HG02798 (cell line): ENCODE measurements at regions not wholly inside any gene's neighbourhood (a gene's known extent, or its start where the extent isn't known, plus 50 kb on each side); places are given as distances from the start of the nearest gene placed in this dataset.
"Not testable (repeated sequence)": the region's sequence is repeated elsewhere in the genome, so short reads cannot be mapped to it uniquely, and the experiment has no call there.

ENCODE experiments used
- ATAC-seq: cut with Tn5 transposase; IDR thresholded peaks from one replicate; pipeline ENCODE4 v1.9.1; 2021; ENCODE audit warnings: mild to moderate bottlenecking; ENCODE audit not compliant: unreplicated experiment, poor library complexity

DNA sequence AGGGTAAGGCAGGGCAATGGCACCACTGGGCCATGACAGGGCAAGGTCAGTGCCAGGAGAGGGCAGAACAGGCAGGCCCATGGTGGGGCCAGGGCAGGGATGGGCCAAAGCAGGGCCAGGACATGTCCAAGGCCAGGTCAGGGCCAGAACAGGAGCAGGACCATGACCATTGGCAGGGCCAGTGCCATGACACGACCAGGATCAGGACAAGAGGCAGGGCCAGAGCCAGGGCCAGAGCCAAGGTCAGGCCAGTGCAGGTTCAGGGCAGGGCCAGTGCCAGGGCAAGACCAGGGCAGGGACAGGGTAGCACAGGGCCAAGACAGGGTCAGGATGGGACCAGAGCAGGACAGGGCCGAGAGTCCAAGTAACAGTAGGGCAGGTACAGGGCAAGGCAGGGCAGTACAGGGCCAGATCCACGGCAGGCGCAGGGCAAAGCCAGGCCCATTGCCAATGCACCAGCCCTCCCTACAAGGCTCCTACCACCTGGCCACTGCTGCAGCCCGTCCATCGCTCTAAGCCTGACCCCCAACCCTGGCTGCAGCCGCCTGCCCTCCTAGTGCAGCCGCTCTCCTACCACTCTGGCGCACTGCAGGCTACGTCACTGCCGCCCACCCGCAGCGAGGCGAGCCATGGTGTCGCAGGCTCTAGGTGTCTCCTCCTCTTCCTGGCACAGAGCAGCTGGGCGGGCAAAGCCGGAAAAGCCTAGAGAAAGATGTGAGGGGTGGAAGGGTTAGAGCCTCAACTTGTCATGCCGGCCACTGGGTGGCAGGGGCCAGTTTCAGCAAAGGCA lies 2876.3 kb downstream of the RPIA start:
- not testable (repeated sequence) for ATAC-seq

DNA sequence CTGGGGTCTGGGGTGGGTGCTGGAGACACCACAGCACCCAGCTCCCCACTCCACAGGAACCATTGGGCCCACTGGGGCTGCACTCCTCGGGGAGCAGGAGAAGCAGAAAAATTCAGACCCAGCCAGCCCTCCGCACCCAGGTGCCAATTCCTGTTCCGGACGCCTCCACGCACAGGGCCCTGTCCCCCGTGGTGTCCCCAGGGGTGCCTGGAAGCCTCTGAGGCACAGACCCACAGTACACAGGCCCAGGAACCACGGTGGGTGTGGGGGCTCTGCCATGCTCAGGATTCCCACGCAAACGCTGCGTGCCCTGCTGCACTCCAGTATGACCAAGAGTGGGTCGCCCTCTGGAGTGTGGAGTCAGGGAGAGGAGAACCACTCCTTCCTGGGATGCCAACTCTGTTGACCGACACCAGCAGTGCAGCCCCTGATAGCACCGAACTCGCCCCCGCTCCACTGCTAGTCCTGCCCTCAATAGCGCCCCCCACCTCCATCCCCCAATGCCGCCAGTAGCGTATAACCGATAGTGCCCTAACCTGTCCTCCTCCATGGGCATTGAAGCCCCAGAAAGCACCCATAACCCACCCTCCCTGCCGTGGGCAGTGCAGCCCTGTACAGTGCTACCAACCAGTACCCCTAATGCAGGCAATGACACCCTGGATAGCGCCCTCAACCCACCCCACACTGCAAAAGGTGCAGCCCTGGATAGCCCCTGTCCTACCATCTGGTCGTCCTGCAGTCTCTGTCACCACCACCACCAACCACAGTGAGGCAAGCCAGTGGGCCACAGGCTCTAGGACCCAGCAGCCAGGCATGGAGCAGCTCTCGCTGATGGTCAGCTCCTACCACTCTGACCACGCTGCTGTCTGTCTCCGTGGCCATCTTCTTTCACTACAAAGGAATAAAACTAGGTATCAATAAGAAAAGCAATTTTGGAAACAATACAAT lies 2877.2 kb downstream of the RPIA start:
- ATAC-seq, result not testable (repeated sequence)

DNA sequence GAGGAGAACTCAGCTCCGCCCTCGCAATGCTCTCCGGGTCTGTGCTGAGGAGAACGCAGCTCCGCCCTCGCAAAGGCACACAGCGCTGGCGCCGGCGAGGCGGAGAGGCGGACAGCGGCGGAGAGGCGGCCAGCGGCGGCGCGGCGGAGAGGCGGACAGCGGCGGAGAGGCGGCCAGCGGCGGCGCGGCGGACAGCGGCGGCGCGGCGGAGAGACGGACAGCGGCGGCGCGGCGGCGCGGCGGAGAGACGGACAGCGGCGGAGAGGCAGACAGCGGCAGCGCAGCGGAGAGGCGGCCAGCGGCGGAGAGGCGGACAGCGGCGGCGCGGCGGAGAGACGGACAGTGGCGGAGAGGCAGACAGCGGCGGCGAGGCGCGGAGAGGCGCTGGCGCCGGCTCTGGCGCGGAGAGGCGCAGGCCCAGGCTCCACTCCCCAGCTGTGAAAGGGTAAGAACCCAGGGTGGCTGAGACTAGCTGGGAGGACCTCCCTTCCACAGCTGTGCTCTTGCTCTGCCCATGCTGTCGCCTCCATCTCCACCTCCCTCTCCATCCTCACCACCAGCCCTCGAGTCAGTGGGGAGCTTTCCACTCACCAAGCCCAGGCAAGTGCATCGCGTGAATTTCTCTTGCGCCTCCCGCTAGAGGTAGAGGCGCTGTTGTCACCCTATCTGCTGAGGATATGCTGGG lies 2879.9 kb downstream of the RPIA start:
- ATAC-seq, result not testable (repeated sequence)

DNA sequence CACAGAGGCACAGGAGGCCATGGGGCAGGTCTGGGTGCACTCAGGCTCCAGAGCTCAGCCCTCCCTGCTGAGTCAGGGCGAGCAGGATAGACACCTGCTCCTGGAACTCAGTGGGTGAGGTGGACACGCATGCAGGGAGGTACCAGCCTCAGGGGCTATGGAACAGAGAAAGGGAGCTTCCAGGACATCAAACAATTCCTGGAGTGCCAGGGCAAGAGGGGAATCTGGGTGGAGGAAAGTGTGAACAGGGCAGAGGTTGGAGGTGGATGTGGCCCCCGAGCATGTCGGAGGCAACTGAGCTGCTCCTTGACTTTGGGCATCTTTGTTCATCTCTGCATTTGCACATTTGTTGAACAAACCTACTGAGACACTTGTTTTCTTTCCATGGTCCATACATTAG lies 2881.5 kb downstream of the RPIA start:
- not testable (repeated sequence) for ATAC-seq

DNA sequence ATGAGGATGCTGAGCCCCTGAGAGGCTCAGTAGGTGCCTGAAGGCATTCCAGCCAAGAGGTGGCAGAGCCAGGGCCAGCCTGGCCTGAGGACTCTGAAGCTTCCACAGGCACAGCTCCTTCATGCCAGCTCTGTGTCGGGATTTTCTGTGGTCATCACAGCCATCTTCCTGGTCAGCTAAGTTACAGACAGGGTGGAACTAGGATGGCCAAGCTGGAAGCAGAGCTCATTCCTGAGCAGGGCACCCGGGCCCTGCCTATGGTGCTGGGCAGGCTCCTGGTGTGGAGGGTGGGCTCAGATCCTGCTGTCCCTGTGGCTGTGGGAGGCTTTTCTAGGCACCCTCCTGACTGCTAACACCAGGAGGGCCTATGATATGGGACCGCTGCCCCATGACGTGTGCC lies 2882.3 kb downstream of the RPIA start:
- ATAC-seq, result not testable (repeated sequence)

DNA sequence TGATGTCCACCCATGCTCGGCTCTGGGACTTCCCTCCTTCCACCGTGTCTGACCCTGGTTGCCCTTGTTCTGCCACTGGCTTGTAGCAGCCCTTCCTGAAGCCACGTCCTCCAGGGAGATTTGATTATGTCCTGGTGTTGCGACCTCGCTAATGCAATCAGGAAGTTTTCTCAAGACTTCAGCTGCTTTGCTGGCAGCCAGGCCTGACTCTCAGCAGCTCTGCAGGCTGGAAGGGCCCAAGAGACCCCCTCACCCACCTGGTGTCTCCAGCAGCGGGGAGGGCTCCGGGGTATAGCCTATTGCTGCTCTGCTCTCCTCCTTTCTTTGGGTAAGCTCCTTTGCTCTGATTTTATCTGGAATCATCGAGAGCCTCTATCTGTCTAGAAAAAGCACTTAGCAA lies 2882.8 kb downstream of the RPIA start:
- not testable (repeated sequence) for ATAC-seq

DNA sequence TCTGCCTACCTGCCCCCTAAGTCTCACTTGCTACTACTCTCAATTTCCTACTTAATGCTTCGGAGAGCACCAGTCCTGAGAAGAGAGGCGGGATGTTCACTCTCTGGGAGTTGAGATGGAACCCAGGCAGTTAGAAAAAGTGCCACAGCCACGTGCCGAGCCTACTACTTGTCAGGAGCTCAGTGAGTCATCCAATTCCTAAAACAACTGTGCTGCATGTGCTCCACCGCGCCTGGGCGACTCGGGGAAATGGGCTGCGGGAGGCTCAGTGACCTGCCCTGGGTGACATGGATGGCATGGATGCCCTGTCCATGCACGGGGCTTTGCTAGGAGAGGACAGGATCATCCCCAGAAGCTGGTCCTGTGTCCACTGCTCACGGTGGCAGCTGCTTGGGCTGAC lies 2884.2 kb downstream of the RPIA start:
- not testable (repeated sequence) for ATAC-seq

DNA sequence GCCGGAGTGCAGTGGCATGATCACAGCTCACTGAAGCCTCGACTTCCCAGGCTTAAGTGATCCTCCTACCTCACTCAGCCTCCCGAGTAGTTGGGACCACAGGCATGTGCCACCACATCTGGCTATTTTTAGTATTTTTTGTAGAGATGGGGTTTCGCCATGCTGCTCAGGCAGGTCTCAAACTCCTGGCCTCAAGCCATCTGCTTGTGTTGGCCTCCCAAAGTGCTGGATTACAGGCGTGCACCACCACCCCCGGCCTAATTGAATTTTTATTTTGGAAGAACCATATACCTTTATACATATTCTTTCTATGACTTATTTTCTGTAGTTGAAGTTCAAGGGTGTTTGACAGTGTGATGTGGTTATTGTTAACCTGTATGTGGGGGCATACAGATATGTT lies 2885.9 kb downstream of the RPIA start:
- ATAC-seq, result not testable (repeated sequence)

DNA sequence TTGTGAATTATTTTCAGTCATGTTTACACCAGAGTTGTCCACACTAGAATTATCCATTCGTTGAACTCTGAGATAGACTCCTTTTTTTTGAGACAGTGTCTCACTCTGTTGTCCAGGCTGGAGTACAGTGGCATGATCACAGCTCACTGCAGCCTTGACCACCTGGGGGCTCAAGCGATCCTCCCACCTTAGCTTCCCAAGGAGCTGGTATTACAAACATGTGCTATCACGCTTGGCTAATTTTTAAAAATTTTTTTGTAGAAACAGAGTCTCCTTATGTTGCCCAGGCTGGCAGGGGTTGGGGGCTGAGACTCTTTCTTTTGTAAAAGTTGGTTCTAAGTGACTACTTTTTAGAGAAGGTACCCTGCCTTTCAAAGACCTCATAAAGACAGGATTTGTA lies 2887.2 kb downstream of the RPIA start:
- not testable (repeated sequence) for ATAC-seq

DNA sequence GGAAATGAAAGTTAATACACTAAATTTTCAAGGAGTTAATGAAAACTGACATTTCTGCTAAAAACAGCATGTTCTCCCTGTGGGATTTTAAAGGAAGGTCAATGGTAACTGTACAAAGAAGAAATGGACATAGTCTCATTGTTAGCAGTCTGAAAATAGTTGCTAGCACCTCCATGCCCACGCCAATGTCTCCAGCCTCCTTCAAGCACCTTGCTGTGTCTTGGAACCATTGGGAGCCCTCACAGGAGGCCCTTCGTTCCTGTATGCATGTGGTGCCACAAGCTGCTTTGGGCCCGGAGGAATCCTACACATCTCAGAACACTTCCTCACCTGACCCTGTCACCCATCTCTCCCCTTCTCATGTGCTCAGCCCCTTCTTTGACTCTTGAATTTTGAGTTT lies 2888.1 kb downstream of the RPIA start:
- not testable (repeated sequence) for ATAC-seq

DNA sequence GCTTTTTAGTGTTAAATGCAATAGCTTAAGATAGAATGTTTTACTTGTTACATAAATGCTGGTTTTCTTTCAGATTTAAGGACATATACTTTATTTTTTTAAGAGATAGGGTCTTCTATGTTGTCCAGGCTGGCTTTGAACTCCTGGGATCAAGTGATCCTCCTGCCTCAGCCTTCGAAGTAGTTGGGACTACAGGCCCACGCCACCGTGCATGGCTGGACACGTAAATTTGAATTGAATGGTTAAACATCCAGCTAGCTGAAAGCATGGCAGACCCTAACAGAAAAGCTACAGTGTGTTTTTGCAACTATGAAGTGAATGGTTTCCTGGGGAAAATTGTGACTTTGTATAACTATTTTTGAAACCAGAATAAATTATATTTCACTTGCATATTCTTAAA lies 2888.6 kb downstream of the RPIA start:
- not testable (repeated sequence) for ATAC-seq

DNA sequence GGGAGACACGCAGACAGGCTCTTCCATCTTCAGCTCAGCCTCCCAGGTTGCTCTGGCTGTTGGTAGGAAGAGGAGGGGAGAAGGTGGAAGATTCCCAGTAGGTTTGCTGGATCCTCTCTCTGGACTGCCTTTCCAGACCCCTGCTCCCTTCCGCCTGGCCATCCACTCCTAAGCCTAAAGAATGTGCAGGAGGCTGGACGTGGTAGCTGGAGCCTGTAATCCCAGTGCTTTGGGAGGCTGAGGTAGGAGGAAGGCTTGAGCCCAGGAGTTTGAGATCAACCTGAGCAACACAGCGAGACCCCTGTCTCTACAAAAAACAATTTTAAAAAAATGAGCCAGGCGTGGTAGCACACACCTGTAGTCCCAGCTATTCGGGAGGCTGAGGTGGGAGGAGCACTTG lies 2895.6 kb downstream of the RPIA start:
- not testable (repeated sequence) for ATAC-seq

DNA sequence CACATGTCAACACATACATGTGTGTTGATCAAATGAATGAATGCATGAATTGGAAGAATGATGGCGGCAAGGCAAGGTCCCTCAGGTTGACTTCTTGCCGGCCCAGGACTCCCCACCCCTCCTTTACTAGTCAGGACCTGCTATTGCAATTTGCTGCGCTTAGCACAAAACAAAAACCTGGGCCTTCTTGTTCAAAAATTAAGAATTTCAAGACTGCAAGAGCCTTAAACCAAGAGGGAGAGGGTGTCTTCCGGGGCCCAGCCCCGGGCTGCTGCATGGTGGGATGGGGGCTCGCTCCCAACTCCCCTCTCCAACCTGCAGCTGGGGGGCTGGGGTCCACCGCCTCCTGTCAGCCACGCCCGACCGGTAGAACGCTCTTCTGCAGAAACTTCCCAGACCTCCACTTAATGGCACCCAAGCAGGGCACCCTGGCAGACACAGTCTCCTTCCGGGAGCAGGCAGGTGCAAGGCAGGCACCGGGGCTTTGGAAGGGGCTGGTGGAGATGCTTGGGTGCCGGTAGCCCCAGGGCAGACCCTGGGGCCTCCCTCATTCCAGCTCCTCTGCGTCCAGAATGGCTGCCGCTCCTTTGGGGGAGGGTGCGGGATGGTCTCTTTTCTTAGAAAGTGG lies 2896.5 kb downstream of the RPIA start:
- not testable (repeated sequence) for ATAC-seq

DNA sequence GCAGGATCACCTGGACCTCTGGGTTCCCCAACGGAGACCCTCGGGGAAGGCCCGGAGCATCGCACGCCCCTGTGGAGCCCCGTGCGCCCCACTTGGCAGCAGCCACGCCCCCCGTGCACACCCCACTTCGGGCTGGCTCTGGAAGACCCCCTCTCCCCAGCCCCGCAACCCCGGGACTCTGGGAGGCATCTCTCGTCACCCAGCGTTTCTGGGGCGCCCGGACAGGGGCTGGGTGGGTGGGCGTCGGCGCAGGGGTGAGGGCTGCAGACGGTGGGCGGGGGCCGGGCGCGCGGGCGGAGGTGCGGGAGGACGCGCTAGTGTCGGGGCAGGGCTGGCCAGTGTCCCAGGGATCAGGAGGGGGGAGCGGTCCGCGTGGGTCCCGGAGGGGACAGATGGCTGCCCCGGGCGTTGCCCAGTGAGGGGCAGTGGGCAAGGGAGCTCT lies 2897.3 kb downstream of the RPIA start:
- ATAC-seq, result not testable (repeated sequence)

DNA sequence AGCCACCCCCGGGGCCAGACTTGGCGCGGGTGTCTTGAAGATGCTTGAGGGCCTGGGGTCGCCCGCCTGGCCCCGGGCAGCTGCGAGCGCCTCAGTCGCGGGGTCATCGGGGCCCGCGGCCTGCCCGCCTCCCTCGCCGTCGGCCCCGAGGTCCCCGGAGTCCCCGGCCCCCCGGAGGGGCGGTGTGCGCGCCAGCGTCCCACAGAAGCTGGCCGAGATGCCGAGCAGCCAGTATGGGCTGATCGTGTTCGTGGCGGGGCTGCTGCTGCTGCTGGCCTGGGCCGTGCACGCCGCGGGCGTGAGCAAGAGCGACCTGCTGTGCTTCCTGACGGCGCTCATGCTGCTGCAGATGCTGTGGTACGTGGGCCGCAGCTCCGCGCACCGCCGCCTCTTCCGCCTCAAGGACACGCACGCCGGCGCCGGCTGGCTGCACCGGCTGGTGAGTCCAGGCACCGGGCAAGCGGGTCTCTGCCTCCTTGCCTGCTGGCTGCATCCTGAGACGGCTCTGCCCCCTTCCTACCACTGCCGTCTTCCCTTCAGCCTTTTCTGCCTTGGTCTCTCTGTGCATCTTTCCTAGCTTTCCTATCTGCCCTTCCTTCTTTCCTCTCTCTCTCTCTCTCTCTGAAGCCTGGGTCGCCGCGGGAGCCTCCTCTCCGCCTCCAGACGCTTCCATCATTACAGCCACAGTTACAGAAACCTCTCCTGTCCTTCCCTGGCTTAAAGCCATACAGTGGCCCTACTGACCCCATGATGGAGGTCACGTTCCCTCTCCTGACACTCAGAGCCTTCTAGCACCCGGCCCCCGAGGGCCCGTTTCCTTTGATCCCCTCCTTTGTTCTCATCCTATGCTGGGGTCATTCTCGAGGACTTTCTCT lies 2898.2 kb downstream of the RPIA start:
- ATAC-seq, result not testable (repeated sequence)

DNA sequence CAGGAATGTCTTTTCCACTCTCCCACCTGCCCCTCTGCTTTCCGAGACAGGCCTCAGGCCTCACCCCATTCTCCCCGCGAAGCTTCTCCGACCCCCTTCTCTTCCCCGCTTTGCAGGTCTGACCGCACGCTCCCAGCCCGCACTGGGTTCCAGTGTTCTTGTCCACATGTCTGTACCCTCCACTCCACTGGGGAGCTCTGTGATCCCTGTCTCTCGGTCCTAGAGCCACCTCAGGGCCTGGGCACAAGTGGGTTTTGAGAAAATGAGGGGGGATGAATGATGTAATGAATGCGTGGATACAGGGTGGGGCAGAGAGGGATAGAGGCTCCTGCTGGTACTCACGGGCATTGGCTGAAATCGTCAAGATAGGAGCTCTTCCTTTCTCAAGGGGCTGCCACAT lies 2898.9 kb downstream of the RPIA start:
- ATAC-seq, result not testable (repeated sequence)

DNA sequence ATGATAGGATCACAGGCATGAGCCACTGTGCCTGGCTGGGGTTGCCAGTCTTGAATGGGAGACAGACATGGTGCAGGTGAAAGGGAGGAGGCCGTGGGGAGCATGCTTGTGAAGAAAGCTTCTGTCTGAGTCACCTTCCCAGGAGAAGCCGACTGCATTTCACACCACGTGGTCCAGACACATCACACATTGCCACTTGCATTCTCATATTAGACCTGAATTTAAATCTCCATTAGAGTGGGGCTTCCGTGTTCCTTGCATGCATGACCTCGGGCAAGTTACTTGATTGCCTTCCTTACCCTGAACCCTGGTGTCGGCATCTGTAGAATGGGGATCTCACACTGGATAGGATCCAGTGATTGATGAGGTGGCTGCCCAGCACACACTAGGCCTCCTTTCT lies 2899.6 kb downstream of the RPIA start:
- not testable (repeated sequence) for ATAC-seq

DNA sequence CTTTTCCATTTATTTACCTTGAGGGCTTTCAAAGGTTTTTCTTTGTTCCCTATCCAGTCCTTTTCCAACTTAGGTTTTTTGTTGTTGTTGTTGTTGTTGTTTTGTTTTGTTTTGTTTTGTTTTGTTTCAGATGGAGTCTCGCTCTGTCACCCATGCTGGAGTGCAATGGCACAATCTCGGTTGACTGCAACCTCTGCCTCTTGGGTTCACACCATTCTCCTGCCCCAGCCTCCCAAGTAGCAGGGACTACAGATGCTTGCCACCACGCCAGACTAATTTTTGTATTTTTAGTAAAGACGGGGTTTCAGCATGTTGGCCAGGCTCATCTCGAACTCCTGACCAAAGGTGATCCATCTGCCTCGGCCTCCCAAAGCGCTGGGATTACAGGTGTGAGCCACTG lies 2906.0 kb downstream of the RPIA start:
- not testable (repeated sequence) for ATAC-seq

DNA sequence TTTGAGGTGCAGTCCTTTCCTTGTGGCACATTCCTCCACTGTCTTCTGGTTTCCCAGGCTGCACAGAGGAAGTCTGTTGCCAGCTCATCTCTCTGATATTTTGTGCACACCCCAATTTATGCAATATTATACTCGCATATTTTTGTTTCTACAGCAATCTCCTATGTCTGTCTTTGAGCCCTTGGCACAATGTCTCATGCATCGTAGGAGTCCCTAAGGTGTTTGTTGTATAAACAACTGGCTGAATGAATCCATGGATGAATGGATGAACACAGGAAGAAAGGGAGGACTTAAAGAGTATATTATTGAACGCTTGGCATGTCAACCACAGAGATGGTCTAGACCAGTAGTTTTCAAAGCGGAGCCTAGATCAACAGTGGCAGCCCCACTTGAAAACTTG lies 2907.0 kb downstream of the RPIA start:
- ATAC-seq, result not testable (repeated sequence)
